ENCODE measurements at regions not wholly inside any gene's neighbourhood (a gene's known extent, or its start where the extent isn't known, plus 50 kb on each side); places are given as distances from the start of the nearest gene placed in this dataset.

- TF ChIP-seq ZBTB33 (IDR thresholded peaks at IDR 0.05; ENCODE audit: extremely low read depth, insufficient replicate concordance, low read length): no peak
- no peak for TF ChIP-seq MAX (IDR thresholded peaks at IDR 0.05)
- no peak for TF ChIP-seq JUND (IDR thresholded peaks at IDR 0.05)
- TF ChIP-seq POLR2A (IDR thresholded peaks at IDR 0.05; ENCODE audit: borderline replicate concordance, extremely low read depth, insufficient read depth, insufficient read length): no peak
- TF ChIP-seq ELF1 (IDR thresholded peaks at IDR 0.05; ENCODE audit: borderline replicate concordance, low read depth): no peak
- TF ChIP-seq ZFX (IDR thresholded peaks at IDR 0.05): no peak
- no peak for TF ChIP-seq SP1 (IDR thresholded peaks at IDR 0.05; ENCODE audit: low read depth)
- TF ChIP-seq POLR2AphosphoS5 (IDR thresholded peaks at IDR 0.05; ENCODE audit: low read depth, low read length): no peak
These were observed 474.4 kb downstream of the BRD1 start (continued) for GRCh38 chr22:49353235-49353634.

- H3K79me2 ChIP-seq (ENCODE audit: insufficient read depth, low read length): no peaks in the 10 kb centered on the region
- intact Hi-C loops (cut with micrococcal nuclease): no loop called here
- no TSS peak for BruUV-seq (replicated peaks)
These were observed 475.1 kb downstream of the BRD1 start for GRCh38 chr22:49352361-49353169.

More at GRCh38 chr22:49352361-49353169, 475.1 kb downstream of the BRD1 start:
- ChIA-PET POLR2A (no interaction called here), RAD21 (ENCODE audit: low non-redundant PET in 1 of 2, low total read pairs in 2 of 2, uncharacterized antibody in 2 of 2, unreplicated experiment in 2 of 2) (no interaction called here), CTCF (no interaction called here)
- no peak overlapping the region for H3K27ac ChIP-seq (ENCODE audit: low read depth, low read length)
- H3K27me3 ChIP-seq (ENCODE audit: insufficient read depth, low read length): peaks cover 41% of the 10 kb centered on the region
- no peak overlapping the region for H2AFZ ChIP-seq (ENCODE audit: low read depth, low read length, poor library complexity, severe bottlenecking)
- no peak for TF ChIP-seq EZH2 (IDR thresholded peaks at IDR 0.05)
- no peak for TF ChIP-seq YY1 (IDR thresholded peaks at IDR 0.05; ENCODE audit: extremely low read depth, insufficient replicate concordance, low read depth, low read length)
- no peak for TF ChIP-seq POLR2A (IDR thresholded peaks at IDR 0.05; ENCODE audit: borderline replicate concordance, extremely low read depth, insufficient read depth, insufficient read length)
- TF ChIP-seq SP1 (IDR thresholded peaks at IDR 0.05; ENCODE audit: low read depth): no peak
- no peak for TF ChIP-seq EZH2phosphoT487 (IDR thresholded peaks at IDR 0.05; ENCODE audit: borderline replicate concordance)
- TF ChIP-seq POLR2AphosphoS5 (IDR thresholded peaks at IDR 0.05; ENCODE audit: low read depth, low read length): no peak
- TF ChIP-seq ZBTB33 (IDR thresholded peaks at IDR 0.05; ENCODE audit: extremely low read depth, insufficient replicate concordance, low read length): no peak
- TF ChIP-seq JUND (IDR thresholded peaks at IDR 0.05): no peak
- no peak for TF ChIP-seq REST (IDR thresholded peaks at IDR 0.05; ENCODE audit: low read depth)
- no peak for TF ChIP-seq SRF (IDR thresholded peaks at IDR 0.05; ENCODE audit: low read depth)
- no peak overlapping the region for H3K4me2 ChIP-seq (ENCODE audit: low read length)
- no peaks in the 10 kb centered on the region for H3K4me1 ChIP-seq (ENCODE audit: control insufficient read depth in 1 of 2, insufficient read depth in 2 of 2, low read length in 2 of 2)
- H3K9me2 ChIP-seq (ENCODE audit: insufficient read depth): no peaks in the 10 kb centered on the region
- H3K9ac ChIP-seq (ENCODE audit: low read length): no peak overlapping the region
- H3K4me3 ChIP-seq (replicated peaks in 1 of 2; ENCODE audit: low read depth in 1 of 2, low read length in 2 of 2): no peak overlapping the region
- H3K36me3 ChIP-seq (ENCODE audit: control insufficient read depth in 1 of 2, insufficient read depth in 2 of 2, low read length in 2 of 2): no peaks in the 10 kb centered on the region
- no peaks in the 10 kb centered on the region for H3K9me3 ChIP-seq (ENCODE audit: control insufficient read depth in 1 of 2, insufficient read depth in 1 of 2, low read depth in 1 of 2, low read length in 2 of 2)
- no peak for DNase-seq (ENCODE audit: low read depth, low spot score)
- no peak for ATAC-seq
- no peaks in the 10 kb centered on the region for H4K20me1 ChIP-seq (ENCODE audit: insufficient read depth)
